ENCODE measurements at regions not wholly inside any gene's neighbourhood (a gene's known extent, or its start where the extent isn't known, plus 50 kb on each side); places are given as distances from the start of the nearest gene placed in this dataset.

DNA sequence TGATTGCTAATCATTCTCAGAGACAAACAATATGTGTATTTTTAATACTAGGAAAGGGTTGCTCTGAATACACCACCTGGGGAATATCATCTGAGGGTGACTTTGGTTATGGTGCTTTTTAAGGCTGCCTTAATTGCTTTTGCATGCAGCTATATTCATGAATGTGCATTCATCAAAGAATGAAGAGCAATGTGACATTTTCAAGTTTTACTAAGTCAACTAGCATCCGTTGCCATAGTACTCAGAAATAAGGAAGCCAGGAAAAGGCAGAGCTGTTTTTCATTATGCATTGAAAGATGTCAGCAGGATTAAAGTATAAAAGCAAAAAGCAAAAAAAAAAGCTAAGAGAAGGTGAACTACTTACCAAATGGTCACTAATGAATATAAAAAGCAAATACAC is 67.4 kb upstream of the PCDH18 start:
- no peak overlapping the region for H3K27ac Mint-ChIP-seq
- H3K9me3 Mint-ChIP-seq: peaks cover 3 to 13% (median 6%) of the 10 kb centered on the region in 3 donors
- Histone ChIP-seq H3K27ac (ENCODE audit: low read length) (no peak overlapping the region), H3K27me3 (replicated peaks in 1 of 2; ENCODE audit: control insufficient read depth in 2 of 2, extremely low read depth in 1 of 2, insufficient read depth in 2 of 2, low read length in 1 of 2) (no peaks in the 10 kb centered on the region), H3K4me3 (ENCODE audit: control insufficient read depth in 1 of 2, extremely low read depth in 1 of 2, low read length in 1 of 2) (no peak overlapping the region), H3K36me3 (ENCODE audit: control insufficient read depth in 2 of 2, extremely low read depth in 1 of 2, insufficient read depth in 1 of 2, low read length in 1 of 2) (no peaks in the 10 kb centered on the region), H3K9me3 (no peaks in the 10 kb centered on the region), H3K4me1 (ENCODE audit: control insufficient read depth in 1 of 2, extremely low read depth in 1 of 2, insufficient read depth in 2 of 2, low read length in 2 of 2) (no peaks in the 10 kb centered on the region)
- no peaks in the 10 kb centered on the region for H3K27me3 Mint-ChIP-seq
- DNase-seq (no peak), ATAC-seq (replicated peaks in 1 of 4) (no peak)
- POLR2A ChIA-PET: no interaction called here
- H3K4me3 Mint-ChIP-seq: no peak overlapping the region
- no CpG with 5 or more reads among the region's 1 CpG for WGBS (ENCODE audit: insufficient coverage)
- no peaks in the 10 kb centered on the region for H3K36me3 Mint-ChIP-seq
- CTCF ChIA-PET: interaction anchor here in 1 of 2 donors (0.6 kb wide), 1 partner anchor 241 kb away, joined by 4 read pairs; no protein-coding TSS in a partner anchor
- H3K4me1 Mint-ChIP-seq: no peaks in the 10 kb centered on the region

DNA sequence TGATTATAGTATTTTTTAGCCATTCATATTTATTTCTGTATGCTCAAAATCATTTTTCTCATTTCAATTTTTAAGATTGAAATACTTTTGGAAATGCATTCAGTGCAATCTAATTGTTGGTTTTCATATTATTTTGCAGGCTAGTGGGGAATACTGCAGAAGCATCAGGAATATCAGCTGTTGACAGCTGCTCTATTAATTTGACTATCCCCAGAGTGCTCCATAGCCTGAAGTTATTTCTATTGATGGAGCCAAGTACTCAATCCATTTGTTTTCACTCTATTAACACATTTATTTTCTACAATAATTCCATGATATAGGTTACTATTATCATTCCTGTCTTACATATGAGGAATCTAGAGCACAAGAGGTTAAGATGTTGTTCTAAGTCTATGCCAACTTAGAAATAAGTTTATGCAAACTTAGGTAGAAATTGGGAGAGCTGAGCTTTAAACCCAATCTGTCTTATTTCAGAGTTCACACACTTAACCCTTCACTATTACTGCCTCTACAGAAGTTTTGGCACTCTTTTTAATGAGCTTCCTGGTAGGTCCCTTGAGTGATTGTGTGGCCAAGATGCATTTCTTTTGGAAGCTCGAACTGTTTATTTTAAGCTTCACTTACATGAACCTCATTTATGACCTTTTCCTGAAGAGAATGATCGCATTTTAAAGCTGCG is 65.6 kb upstream of the PCDH18 start:
- Mint-ChIP-seq H3K27ac (no peak overlapping the region), H3K36me3 (no peaks in the 10 kb centered on the region), H3K4me3 (no peak overlapping the region), H3K27me3 (no peaks in the 10 kb centered on the region), H3K4me1 (no peaks in the 10 kb centered on the region), H3K9me3 (peaks cover 3 to 11% (median 6%) of the 10 kb centered on the region in 3 donors)
- Histone ChIP-seq H3K4me3 (ENCODE audit: control insufficient read depth in 1 of 2, extremely low read depth in 1 of 2, low read length in 1 of 2) (no peak overlapping the region), H3K9me3 (no peaks in the 10 kb centered on the region), H3K4me1 (ENCODE audit: control insufficient read depth in 1 of 2, extremely low read depth in 1 of 2, insufficient read depth in 2 of 2, low read length in 2 of 2) (no peaks in the 10 kb centered on the region), H3K27ac (ENCODE audit: low read length) (no peak overlapping the region), H3K36me3 (ENCODE audit: control insufficient read depth in 2 of 2, extremely low read depth in 1 of 2, insufficient read depth in 1 of 2, low read length in 1 of 2) (no peaks in the 10 kb centered on the region), H3K27me3 (replicated peaks in 1 of 2; ENCODE audit: control insufficient read depth in 2 of 2, extremely low read depth in 1 of 2, insufficient read depth in 2 of 2, low read length in 1 of 2) (no peaks in the 10 kb centered on the region)
- CTCF ChIA-PET: no interaction called here
- ATAC-seq (replicated peaks in 1 of 4) (no peak), DNase-seq (no peak)
- POLR2A ChIA-PET: interaction anchor here in 1 of 2 donors (0.6 kb wide), 1 partner anchor 108 kb away, joined by 3 read pairs; no protein-coding TSS in a partner anchor
- WGBS (ENCODE audit: insufficient coverage): no CpG with 5 or more reads among the region's 3 CpGs

DNA sequence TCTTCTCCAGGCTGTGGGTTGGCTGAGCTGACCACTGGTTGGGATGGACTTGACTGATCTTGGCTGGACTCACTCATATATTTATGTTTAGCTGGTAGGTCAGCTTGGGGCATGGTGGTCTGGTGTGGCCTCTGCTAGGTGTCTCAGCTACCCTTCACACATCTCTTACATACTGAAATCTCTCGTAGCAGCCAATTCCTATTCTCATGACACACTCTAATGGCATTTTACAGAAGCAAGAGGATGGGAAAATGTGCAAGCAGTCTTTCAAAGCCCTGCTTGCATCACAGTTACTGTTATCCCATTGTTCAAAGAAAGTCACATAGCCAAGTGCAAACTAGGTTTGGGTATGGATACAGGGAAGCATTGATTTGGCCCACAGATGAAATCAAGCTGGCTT is 55.5 kb upstream of the PCDH18 start:
- Mint-ChIP-seq H3K9me3 (peaks cover 2 to 12% (median 9%) of the 10 kb centered on the region in 3 donors), H3K27me3 (no peaks in the 10 kb centered on the region), H3K4me1 (no peaks in the 10 kb centered on the region), H3K27ac (no peak overlapping the region), H3K4me3 (no peak overlapping the region), H3K36me3 (no peaks in the 10 kb centered on the region)
- no peak overlapping the region for H3K4me3 ChIP-seq (ENCODE audit: control insufficient read depth in 1 of 2, extremely low read depth in 1 of 2, low read length in 1 of 2)
- no peaks in the 10 kb centered on the region for H3K9me3 ChIP-seq
- WGBS (ENCODE audit: insufficient coverage): no CpG with 5 or more reads among the region's 1 CpG
- H3K27ac ChIP-seq (ENCODE audit: low read length): no peak overlapping the region
- CTCF ChIA-PET: no interaction called here
- POLR2A ChIA-PET: no interaction called here
- DNase-seq (no peak), ATAC-seq (replicated peaks in 1 of 4) (no peak)
- H3K4me1 ChIP-seq (ENCODE audit: control insufficient read depth in 1 of 2, extremely low read depth in 1 of 2, insufficient read depth in 2 of 2, low read length in 2 of 2): no peaks in the 10 kb centered on the region
- no peaks in the 10 kb centered on the region for H3K27me3 ChIP-seq (replicated peaks in 1 of 2; ENCODE audit: control insufficient read depth in 2 of 2, extremely low read depth in 1 of 2, insufficient read depth in 2 of 2, low read length in 1 of 2)
- no peaks in the 10 kb centered on the region for H3K36me3 ChIP-seq (ENCODE audit: control insufficient read depth in 2 of 2, extremely low read depth in 1 of 2, insufficient read depth in 1 of 2, low read length in 1 of 2)

DNA sequence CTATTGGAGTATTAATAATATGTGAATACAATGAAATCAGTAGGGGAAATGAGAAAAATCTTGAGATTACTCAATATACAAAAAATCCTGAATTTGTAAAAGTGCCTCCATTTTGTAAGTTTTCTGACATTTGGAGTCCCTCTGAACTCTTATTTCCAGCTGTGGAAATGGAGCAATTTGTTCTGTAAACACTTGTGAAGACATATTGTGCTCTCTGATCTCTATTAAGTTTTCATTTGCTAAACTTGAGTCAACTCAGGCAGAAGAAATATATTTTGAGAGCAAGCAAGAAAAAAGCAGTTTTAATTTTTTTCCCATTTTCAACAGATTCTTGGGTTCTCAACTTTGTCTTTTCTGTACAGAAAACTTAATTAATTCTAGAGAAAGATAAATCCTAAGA is 51.4 kb upstream of the PCDH18 start:
- Histone ChIP-seq H3K36me3 (ENCODE audit: control insufficient read depth in 2 of 2, extremely low read depth in 1 of 2, insufficient read depth in 1 of 2, low read length in 1 of 2) (no peaks in the 10 kb centered on the region), H3K4me1 (ENCODE audit: control insufficient read depth in 1 of 2, extremely low read depth in 1 of 2, insufficient read depth in 2 of 2, low read length in 2 of 2) (no peaks in the 10 kb centered on the region), H3K9me3 (no peaks in the 10 kb centered on the region), H3K27ac (ENCODE audit: low read length) (no peak overlapping the region), H3K4me3 (ENCODE audit: control insufficient read depth in 1 of 2, extremely low read depth in 1 of 2, low read length in 1 of 2) (no peak overlapping the region), H3K27me3 (replicated peaks in 1 of 2; ENCODE audit: control insufficient read depth in 2 of 2, extremely low read depth in 1 of 2, insufficient read depth in 2 of 2, low read length in 1 of 2) (no peaks in the 10 kb centered on the region)
- ATAC-seq (replicated peaks in 1 of 4): no peak
- no peaks in the 10 kb centered on the region for H3K4me1 Mint-ChIP-seq
- no peak overlapping the region for H3K27ac Mint-ChIP-seq
- CTCF ChIA-PET: no interaction called here
- no peaks in the 10 kb centered on the region for H3K36me3 Mint-ChIP-seq
- H3K27me3 Mint-ChIP-seq: no peaks in the 10 kb centered on the region
- DNase-seq: no peak
- POLR2A ChIA-PET: no interaction called here
- H3K4me3 Mint-ChIP-seq: no peak overlapping the region
- peaks cover 2 to 11% (median 9%) of the 10 kb centered on the region in 3 donors for H3K9me3 Mint-ChIP-seq
